ENCODE measurements at regions not wholly inside any gene's neighbourhood (a gene's known extent, or its start where the extent isn't known, plus 50 kb on each side); places are given as distances from the start of the nearest gene placed in this dataset.

- TF ChIP-seq TAF1 (IDR thresholded peaks at IDR 0.05; ENCODE audit: low read depth, low read length) (no peak), HDAC2 (IDR thresholded peaks at IDR 0.05; ENCODE audit: borderline replicate concordance in 1 of 2, low read depth in 2 of 2, low read length in 2 of 2) (no peak), POLR2A (IDR thresholded peaks at IDR 0.05; ENCODE audit: control extremely low read depth in 1 of 2, low read depth in 2 of 2, low read length in 2 of 2) (no peak), POLR2AphosphoS5 (IDR thresholded peaks at IDR 0.05; ENCODE audit: low read depth, low read length) (no peak), CHD2 (IDR thresholded peaks at IDR 0.05; ENCODE audit: low read length) (no peak), EGR1 (IDR thresholded peaks at IDR 0.05; ENCODE audit: borderline replicate concordance, low read depth, low read length) (no peak), NRF1 (IDR thresholded peaks at IDR 0.05; ENCODE audit: low read depth, low read length) (no peak)
- TF ChIP-seq, protein P1, sequence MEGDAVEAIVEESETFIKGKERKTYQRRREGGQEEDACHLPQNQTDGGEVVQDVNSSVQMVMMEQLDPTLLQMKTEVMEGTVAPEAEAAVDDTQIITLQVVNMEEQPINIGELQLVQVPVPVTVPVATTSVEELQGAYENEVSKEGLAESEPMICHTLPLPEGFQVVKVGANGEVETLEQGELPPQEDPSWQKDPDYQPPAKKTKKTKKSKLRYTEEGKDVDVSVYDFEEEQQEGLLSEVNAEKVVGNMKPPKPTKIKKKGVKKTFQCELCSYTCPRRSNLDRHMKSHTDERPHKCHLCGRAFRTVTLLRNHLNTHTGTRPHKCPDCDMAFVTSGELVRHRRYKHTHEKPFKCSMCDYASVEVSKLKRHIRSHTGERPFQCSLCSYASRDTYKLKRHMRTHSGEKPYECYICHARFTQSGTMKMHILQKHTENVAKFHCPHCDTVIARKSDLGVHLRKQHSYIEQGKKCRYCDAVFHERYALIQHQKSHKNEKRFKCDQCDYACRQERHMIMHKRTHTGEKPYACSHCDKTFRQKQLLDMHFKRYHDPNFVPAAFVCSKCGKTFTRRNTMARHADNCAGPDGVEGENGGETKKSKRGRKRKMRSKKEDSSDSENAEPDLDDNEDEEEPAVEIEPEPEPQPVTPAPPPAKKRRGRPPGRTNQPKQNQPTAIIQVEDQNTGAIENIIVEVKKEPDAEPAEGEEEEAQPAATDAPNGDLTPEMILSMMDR (IDR thresholded peaks at IDR 0.05; ENCODE audit: control extremely low read depth in 1 of 3, insufficient read depth in 1 of 3, low read depth in 1 of 3, low read length in 3 of 3), result no peak
Observed at GRCh38 chr9:638152-638551, 203.3 kb upstream of the DMRT1 start.

Data from H1 (cell line).